Activated T-helper 2 cell treated with anti-CD3 and anti-CD28 coated beads, Interferon-gamma antibody, Interleukin-2, Interleukin-4, amounts not matched to agents 10 μg/mL and 5 μg/mL and 100 μg/mL, durations not matched to agents 14 hours and 24 hours and 36 hours (primary cell): ENCODE measurements at regions not wholly inside any gene's neighbourhood (a gene's known extent, or its start where the extent isn't known, plus 50 kb on each side); places are given as distances from the start of the nearest gene placed in this dataset.

Experiments used
- DNase-seq: peaks from one replicate; pipeline ENCODE4 v3.0.0; 2021; ENCODE audit warnings: low spot score
- H3K27ac Mint-ChIP-seq: one replicate; pipeline ENCODE4 v1.8.0; 2021; ENCODE audit warnings: mixed read lengths
- H3K27me3 Mint-ChIP-seq: one replicate; pipeline ENCODE4 v1.8.0; 2021; ENCODE audit warnings: low read depth, mixed read lengths
- H3K36me3 Mint-ChIP-seq: one replicate; pipeline ENCODE4 v1.8.0; 2021; ENCODE audit warnings: low read depth, mixed read lengths
- H3K4me1 Mint-ChIP-seq: one replicate; pipeline ENCODE4 v1.8.0; 2021; ENCODE audit warnings: low read depth, mixed read lengths
- H3K4me3 Mint-ChIP-seq: one replicate; pipeline ENCODE4 v1.8.0; 2021; ENCODE audit warnings: low read depth, mild to moderate bottlenecking, moderate library complexity, mixed read lengths
- H3K9me3 Mint-ChIP-seq: one replicate; pipeline ENCODE4 v1.8.0; 2021; ENCODE audit warnings: mixed read lengths
- intact Hi-C: fragments of 100-400 bp; cut with micrococcal nuclease; formaldehyde crosslinking; loops from one replicate; pipeline ENCODE4 v1.15.1; 2023

GRCh38 chr3:176759815-176760506 is 437.3 kb downstream of the TBL1XR1 start:
- intact Hi-C loops, result no loop called here
- Mint-ChIP-seq H3K27me3 (no peaks in the 10 kb centered on the region), H3K9me3 (no peaks in the 10 kb centered on the region), H3K27ac (no peak overlapping the region), H3K36me3 (no peaks in the 10 kb centered on the region), H3K4me1 (no peaks in the 10 kb centered on the region), H3K4me3 (no peak overlapping the region)
- DNase-seq, result no peak

GRCh38 chr3:176757429-176757828 is 439.9 kb downstream of the TBL1XR1 start:
- intact Hi-C loops, result no loop called here

GRCh38 chr3:176755977-176756376 is 441.3 kb downstream of the TBL1XR1 start:
- no peak overlapping the region for H3K27ac Mint-ChIP-seq
- no peaks in the 10 kb centered on the region for H3K27me3 Mint-ChIP-seq
- no peaks in the 10 kb centered on the region for H3K4me1 Mint-ChIP-seq
- no peak overlapping the region for H3K4me3 Mint-ChIP-seq
- no peaks in the 10 kb centered on the region for H3K9me3 Mint-ChIP-seq
- intact Hi-C loops, result no loop called here
- no peaks in the 10 kb centered on the region for H3K36me3 Mint-ChIP-seq
- no peak for DNase-seq

More at GRCh38 chr3:176757429-176757828, 439.9 kb downstream of the TBL1XR1 start:
- no peak for DNase-seq
- Mint-ChIP-seq H3K4me1 (no peaks in the 10 kb centered on the region), H3K9me3 (no peaks in the 10 kb centered on the region), H3K27me3 (no peaks in the 10 kb centered on the region), H3K4me3 (no peak overlapping the region), H3K27ac (no peak overlapping the region), H3K36me3 (no peaks in the 10 kb centered on the region)

GRCh38 chr3:176755552-176755951 is 441.7 kb downstream of the TBL1XR1 start:
- DNase-seq, result no peak
- H3K27me3 Mint-ChIP-seq, result no peaks in the 10 kb centered on the region
- intact Hi-C loops, result no loop called here
- no peak overlapping the region for H3K27ac Mint-ChIP-seq
- H3K9me3 Mint-ChIP-seq, result no peaks in the 10 kb centered on the region
- no peaks in the 10 kb centered on the region for H3K4me1 Mint-ChIP-seq
- no peak overlapping the region for H3K4me3 Mint-ChIP-seq
- H3K36me3 Mint-ChIP-seq, result no peaks in the 10 kb centered on the region

GRCh38 chr3:176741664-176742047 is 455.6 kb downstream of the TBL1XR1 start:
- H3K9me3 Mint-ChIP-seq, result no peaks in the 10 kb centered on the region
- no peak for DNase-seq
- no peak overlapping the region for H3K27ac Mint-ChIP-seq
- no peaks in the 10 kb centered on the region for H3K27me3 Mint-ChIP-seq
- no peak overlapping the region for H3K4me3 Mint-ChIP-seq
- no peaks in the 10 kb centered on the region for H3K36me3 Mint-ChIP-seq
- intact Hi-C loops, result no loop called here
- no peaks in the 10 kb centered on the region for H3K4me1 Mint-ChIP-seq

- intact Hi-C loops, result no loop called here
- Mint-ChIP-seq H3K27ac (no peak overlapping the region), H3K27me3 (no peaks in the 10 kb centered on the region), H3K9me3 (no peaks in the 10 kb centered on the region), H3K4me3 (no peak overlapping the region), H3K4me1 (no peaks in the 10 kb centered on the region), H3K36me3 (no peaks in the 10 kb centered on the region)
- DNase-seq, result no peak
Measured at GRCh38 chr3:176740906-176741663, 456.2 kb downstream of the TBL1XR1 start.

GRCh38 chr3:176739159-176739558 is 458.1 kb downstream of the TBL1XR1 start:
- intact Hi-C loops, result no loop called here
- no peaks in the 10 kb centered on the region for H3K27me3 Mint-ChIP-seq
- no peaks in the 10 kb centered on the region for H3K9me3 Mint-ChIP-seq

GRCh38 chr3:176737480-176738110 is 459.7 kb downstream of the TBL1XR1 start:
- Mint-ChIP-seq H3K4me1 (no peaks in the 10 kb centered on the region), H3K36me3 (no peaks in the 10 kb centered on the region), H3K27me3 (no peaks in the 10 kb centered on the region), H3K9me3 (no peaks in the 10 kb centered on the region), H3K27ac (no peak overlapping the region), H3K4me3 (no peak overlapping the region)
- no peak for DNase-seq
- intact Hi-C loops, result no loop called here

More at GRCh38 chr3:176739159-176739558, 458.1 kb downstream of the TBL1XR1 start:
- Mint-ChIP-seq H3K36me3 (no peaks in the 10 kb centered on the region), H3K4me3 (no peak overlapping the region), H3K27ac (no peak overlapping the region), H3K4me1 (no peaks in the 10 kb centered on the region)
- DNase-seq, result no peak

- Mint-ChIP-seq H3K36me3 (no peaks in the 10 kb centered on the region), H3K4me1 (no peaks in the 10 kb centered on the region), H3K9me3 (no peaks in the 10 kb centered on the region), H3K4me3 (no peak overlapping the region), H3K27ac (no peak overlapping the region), H3K27me3 (no peaks in the 10 kb centered on the region)
- DNase-seq, result no peak
- intact Hi-C loops, result no loop called here
Measured at GRCh38 chr3:176734146-176734545, 463.1 kb downstream of the TBL1XR1 start.

GRCh38 chr3:176724394-176724759 is 472.9 kb downstream of the TBL1XR1 start:
- Mint-ChIP-seq H3K36me3 (no peaks in the 10 kb centered on the region), H3K27ac (no peak overlapping the region), H3K4me1 (no peaks in the 10 kb centered on the region), H3K4me3 (no peak overlapping the region), H3K27me3 (no peaks in the 10 kb centered on the region), H3K9me3 (no peaks in the 10 kb centered on the region)
- intact Hi-C loops, result no loop called here
- no peak for DNase-seq

GRCh38 chr3:176723758-176724393 is 473.4 kb downstream of the TBL1XR1 start:
- no peak for DNase-seq
- Mint-ChIP-seq H3K36me3 (no peaks in the 10 kb centered on the region), H3K4me3 (no peak overlapping the region), H3K9me3 (no peaks in the 10 kb centered on the region), H3K27ac (no peak overlapping the region), H3K4me1 (no peaks in the 10 kb centered on the region), H3K27me3 (no peaks in the 10 kb centered on the region)
- intact Hi-C loops, result no loop called here

- Mint-ChIP-seq H3K36me3 (no peaks in the 10 kb centered on the region), H3K27ac (no peak overlapping the region), H3K4me1 (no peaks in the 10 kb centered on the region), H3K4me3 (no peak overlapping the region), H3K27me3 (no peaks in the 10 kb centered on the region), H3K9me3 (no peaks in the 10 kb centered on the region)
- no peak for DNase-seq
- intact Hi-C loops, result no loop called here
Measured at GRCh38 chr3:176714034-176714433, 483.2 kb downstream of the TBL1XR1 start.

GRCh38 chr3:176712191-176712590 is 485.1 kb downstream of the TBL1XR1 start:
- H3K36me3 Mint-ChIP-seq, result no peaks in the 10 kb centered on the region
- H3K27me3 Mint-ChIP-seq, result no peaks in the 10 kb centered on the region
- no peaks in the 10 kb centered on the region for H3K4me1 Mint-ChIP-seq
- no peak overlapping the region for H3K4me3 Mint-ChIP-seq
- no peak for DNase-seq
- intact Hi-C loops, result no loop called here
- no peak overlapping the region for H3K27ac Mint-ChIP-seq
- H3K9me3 Mint-ChIP-seq, result no peaks in the 10 kb centered on the region
